NCI-H69 (cell line): ENCODE measurements at regions not wholly inside any gene's neighbourhood (a gene's known extent, or its start where the extent isn't known, plus 50 kb on each side); places are given as distances from the start of the nearest gene placed in this dataset.
"Not testable (repeated sequence)": the region's sequence is repeated elsewhere in the genome, so short reads cannot be mapped to it uniquely, and the experiment has no call there.

Source experiments
- DNase-seq: peaks from one replicate; lab custom pipeline; 2025; lab: John Stamatoyannopoulos, UW

GRCh38 chr14:44873536-44873935 lies 88.2 kb downstream of the KLHL28 start:
- no peak for DNase-seq

DNA sequence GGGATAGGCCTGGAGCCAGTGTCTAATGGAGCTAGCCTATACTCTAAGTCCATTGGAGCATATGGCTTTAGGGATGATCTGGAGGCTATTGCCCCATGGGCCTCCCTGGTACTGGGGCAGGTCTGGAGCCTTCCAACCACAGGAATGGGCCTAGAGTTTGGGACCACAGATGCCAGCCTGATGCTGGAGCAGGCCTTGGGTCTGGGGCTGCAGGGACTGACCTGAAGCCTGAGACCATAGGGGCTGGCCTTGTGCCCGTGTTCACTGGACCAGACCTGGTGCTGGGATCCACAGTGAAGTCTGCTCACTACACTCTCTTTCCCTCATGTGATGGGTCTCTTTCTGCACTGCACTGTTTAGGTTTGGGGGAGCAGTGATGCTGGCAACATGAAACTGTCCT lies 95.0 kb downstream of the KLHL28 start:
- DNase-seq = no peak

GRCh38 chr14:44866322-44866721 lies 95.4 kb downstream of the KLHL28 start:
- DNase-seq = no peak

- DNase-seq = no peak
Observed at GRCh38 chr14:44863271-44863670, 98.5 kb downstream of the KLHL28 start.

DNA sequence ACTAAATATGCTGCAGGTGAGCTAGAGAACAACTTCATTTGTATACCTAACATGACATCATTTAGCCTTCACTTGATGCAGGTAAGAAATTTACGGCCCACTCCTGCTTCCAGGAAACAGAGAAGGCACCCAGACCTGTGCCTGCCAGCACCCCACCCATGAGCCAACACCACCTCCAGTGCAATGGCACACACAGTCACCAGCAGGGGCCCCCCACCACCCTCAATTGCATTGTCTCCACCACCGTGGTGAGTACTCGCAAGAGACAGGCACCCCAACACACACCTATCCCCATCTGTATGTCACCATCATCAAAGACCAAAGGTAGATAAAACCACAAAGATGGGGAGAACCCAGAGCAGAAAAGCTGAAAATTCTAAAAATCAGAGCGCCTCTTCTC lies 107.6 kb downstream of the KLHL28 start:
- DNase-seq = no peak

DNA sequence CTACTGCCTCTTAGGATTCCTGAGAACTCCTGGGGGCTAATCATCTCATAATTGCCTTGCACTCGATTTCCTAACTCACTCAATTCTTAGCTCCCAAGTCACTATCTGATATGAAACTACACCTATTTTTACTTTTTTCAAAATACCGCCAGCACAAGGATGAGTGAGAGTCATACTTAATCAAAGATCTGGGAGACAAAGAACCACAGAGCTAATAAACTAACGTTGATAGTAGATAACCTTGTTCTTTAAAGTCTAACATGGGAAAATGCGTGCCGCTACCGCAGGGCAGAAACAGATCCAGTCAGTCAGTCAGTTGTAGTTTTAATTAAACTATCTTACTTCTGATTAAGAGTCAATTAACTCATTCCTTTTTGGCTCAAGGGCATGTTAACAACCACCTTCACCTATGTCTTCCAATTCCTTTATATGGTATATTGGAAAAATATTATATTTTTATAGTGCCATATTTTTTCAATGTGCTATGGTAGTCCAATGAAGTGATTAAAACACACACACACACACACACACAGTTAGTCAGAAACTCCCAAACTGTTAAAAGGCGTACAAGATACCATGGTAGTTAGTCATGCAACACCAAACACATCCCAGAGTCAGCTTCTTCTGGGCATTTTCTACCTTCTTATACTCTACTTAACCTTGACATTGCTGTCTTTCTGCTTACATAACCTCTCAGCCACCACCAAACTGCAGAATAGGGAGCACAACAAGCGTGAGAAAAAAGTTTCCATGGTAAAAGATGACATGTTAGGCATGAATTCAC lies 114.0 kb downstream of the KLHL28 start:
- no peak for DNase-seq

GRCh38 chr14:44846232-44846824 lies 115.4 kb downstream of the KLHL28 start:
- peak; percentile 67 for DNase-seq

GRCh38 chr14:44835928-44836327 lies 125.8 kb downstream of the KLHL28 start:
- not testable (repeated sequence) for DNase-seq

DNA sequence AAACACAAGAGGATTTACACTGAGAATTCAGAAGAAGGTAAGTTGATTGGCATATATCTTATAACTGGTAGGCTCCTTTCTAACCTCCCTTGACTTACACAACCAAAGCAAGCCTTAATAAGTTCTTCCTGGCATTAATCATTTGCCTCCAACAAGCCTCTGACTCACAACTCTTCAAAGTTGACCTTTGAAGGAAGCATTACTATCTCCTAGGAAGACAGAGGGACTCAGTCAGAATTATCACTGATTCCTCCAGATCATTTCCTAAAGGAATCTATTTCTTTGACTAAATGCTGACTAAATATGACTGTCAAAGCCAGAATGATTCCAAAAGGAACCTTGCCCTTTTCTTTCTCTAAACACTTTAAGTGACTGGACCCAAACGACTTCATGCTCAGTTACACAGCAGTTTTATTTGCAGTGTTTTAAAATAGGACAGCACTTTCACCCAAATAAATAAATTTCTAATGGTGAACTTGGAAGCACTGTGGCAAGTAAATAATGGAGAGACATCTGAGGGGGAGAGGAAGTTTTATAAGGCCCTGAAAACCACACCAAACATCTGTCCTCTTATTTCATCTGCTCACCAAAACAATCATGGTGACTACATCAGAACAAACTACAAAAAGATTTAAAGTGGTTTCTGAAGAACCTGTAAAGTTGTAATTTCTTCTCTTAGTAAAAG lies 128.2 kb downstream of the KLHL28 start:
- no peak for DNase-seq

DNA sequence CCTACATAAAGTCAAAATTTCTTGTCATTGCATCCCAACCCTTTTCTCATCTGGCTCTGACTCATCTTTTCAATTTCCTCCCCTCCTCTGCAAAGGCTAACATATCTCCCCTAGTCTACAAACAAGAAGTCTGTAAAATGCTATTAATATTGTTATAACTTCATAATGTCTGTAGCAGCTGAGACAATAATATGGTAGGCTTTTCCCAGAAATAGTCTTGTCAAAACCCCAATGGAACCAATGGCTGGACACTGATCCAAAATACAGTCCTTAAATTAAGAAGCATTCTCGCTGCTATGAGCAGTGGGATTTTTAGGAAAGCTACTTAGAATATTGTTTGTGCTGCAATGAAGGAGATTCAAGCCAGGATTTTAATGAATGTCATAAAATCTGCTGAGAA lies 131.4 kb downstream of the KLHL28 start:
- DNase-seq = no peak

DNA sequence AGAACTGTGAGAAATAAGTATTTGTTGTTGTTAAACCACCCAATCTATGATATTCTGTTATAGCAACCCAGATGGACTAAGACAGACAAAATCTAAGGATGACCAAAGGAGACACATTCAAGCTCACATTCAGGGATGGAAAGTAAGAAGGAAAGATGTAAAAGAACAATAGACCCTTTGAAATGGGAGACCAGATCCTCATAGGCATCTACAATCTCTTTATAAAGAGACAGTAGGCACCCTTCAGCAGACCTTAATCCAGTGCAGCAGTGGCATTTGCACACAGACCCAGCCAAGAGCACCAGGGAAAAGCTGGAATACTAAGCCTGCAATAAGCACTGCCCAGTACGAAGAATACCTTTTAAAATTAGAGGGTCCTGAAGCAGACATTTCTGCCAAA lies 132.7 kb downstream of the KLHL28 start:
- DNase-seq = no peak

DNA sequence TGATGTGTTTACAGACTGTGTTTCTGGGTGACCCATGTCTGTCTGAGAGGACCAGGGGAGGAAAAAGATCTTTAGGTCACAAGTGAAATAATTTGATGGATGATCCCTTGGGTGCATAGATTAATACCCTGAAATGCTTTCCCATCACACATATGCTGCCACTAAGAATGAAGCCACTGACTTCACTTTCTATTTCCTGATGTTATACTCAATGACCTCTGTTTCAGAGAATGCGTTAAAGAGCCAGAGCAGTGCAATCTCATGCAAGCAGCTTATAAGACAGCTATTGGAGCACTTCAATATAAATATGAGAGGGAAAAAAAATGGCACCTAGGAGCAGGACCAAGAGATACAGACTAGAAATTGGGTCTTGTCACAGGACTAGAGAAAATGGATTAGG lies 133.7 kb downstream of the KLHL28 start:
- DNase-seq = no peak

DNA sequence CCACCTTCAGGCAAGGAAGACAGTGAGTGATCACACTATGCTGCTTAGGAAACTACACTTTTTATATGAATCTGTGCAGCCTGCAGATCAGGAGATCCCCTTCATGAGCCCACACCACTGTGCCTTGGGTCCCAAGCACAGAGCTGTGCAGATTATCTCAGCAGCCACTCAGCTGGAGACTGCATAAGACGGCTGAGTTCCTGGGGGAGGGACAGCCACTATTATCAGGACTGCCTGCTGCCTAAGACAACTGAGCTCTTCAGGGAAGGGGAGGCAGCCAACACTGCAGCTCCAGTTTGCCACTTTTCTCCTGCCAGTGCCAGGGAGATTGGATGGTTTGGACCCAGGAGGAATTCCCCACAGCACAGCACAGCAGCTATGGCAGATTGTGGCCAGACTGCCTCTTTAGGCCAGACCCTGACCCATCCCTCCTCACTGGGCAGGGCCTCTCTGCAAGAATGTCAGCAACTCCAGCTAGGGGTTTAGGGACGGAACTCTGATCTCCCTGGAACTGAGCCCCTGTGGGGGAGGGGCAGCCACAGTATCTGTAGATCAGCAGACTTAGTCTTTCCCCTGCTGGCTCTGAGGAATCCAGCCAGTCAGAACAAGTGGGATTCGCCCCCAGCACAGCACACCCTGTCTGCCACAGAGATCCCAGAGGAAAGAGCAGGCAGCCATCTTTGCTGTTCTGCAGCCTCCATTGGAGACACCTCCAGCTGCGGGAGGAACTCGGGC lies 141.3 kb downstream of the KLHL28 start:
- peak; percentile 57 for DNase-seq

DNA sequence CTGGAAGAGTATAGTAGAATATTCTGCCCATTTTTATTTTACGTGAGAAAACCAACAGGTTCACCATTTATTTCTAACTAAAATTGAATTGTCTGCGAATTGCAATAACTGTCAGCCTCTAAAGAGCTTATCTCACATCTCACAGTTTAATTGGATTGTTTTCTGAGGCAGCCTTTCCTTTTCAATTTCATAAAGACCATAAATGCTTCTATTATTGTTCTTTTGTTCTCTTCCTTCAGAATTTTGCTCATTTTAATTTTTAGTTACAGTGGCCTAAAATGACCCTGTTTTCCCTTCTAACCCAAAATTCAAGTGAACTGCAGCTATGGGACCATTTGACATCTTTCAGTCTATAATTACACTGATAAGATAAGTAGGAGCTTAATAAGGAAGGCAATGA lies 147.6 kb downstream of the KLHL28 start:
- no peak for DNase-seq

DNA sequence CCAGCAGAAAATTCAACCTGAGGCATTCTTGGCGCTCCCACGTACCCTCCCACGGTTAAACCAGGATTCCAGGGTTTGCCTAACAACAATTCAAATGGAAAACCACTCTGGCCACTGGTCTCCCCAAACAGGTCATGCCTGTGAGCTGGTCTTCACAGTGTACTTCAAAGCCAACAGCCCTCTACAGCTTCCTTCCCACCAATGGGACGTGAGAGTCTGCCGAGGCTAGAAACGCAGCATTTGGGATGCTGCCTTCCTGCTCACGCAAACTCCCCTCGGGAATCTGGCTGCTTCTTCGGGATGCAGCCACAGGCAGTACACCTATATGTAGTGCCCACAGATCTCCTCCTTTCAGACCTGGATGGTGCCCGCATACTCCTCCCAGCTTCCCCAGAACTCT lies 149.1 kb downstream of the KLHL28 start:
- no peak for DNase-seq

- DNase-seq = no peak
Observed at GRCh38 chr14:44804391-44804790, 157.4 kb downstream of the KLHL28 start.

DNA sequence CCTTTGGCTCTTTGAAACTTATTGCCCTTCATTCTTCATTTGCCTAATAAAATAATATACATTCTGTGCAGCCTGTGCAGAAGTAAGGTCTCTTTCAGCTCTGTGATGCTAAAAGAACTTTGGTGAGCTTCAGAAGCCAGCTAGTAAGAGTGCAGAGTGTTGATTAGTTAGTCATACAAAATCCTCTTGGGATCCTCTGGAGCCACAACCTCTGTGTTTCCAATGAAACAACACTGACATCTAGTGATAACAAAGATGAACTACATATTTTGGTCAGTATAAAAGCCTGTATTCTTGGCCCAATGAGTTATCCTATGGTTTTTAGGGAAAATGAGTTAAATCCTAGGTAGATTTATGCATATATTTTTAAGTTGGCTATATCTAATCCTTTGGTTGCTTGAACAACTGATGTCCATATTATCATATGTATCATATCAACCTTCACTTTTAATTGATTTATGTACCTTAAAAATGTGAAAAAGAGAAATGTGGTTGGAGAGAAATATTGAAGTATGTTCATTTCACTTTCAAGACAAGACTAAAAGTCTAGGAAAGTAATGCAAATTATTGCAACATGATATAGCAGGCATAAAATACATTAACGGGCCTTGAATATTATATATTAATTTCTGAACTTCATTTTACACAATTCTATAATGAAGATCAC lies 158.4 kb downstream of the KLHL28 start:
- DNase-seq = peak; percentile 78

- DNase-seq = peak; percentile 75
Observed at GRCh38 chr14:44798386-44799242, 163.1 kb downstream of the KLHL28 start.

- DNase-seq = peak; percentile 74
Observed at GRCh38 chr14:44795725-44796124, 166.0 kb downstream of the KLHL28 start.

DNA sequence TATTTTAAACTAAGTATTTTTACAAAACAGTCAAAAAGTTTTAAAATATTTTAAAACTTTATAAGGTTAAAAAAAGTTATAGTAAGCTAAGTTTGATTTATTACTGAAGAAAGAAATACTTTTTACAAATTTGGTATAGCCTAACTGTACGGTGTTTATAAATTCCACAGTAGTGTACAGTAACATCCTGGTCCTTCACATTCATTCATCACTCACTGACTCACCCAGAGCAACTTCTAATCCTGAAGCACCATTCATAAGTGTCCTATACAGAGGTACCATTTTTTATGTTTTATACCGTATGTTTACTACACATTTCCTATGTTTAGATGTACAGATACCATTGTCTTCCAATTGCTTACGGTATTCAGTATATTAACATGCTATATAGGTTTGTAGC lies 170.0 kb downstream of the KLHL28 start:
- no peak for DNase-seq

DNA sequence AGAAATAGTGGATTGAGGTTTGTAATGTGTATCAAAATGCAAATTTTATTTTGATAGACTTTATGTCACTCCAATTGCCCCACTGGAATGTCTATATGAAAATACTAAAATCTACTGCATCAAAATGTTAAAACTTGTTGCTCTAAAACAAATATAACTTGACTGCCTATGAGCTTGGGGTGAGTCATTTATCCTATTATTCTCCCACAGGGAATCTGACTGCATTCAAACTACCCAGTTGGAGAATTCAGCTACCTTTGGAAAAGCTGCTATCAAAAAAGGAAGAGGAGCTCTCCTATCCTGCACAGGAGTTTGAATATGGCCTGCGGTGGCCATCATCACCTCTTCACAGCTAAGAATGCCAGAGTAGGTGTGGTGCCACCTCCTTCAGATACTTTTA lies 173.1 kb downstream of the KLHL28 start:
- no peak for DNase-seq
